ENCODE measurements at regions not wholly inside any gene's neighbourhood (a gene's known extent, or its start where the extent isn't known, plus 50 kb on each side); places are given as distances from the start of the nearest gene placed in this dataset.

- DNase-seq, result no peak
- no peak for ATAC-seq (ENCODE audit: insufficient read depth, low FRiP score)
- Histone ChIP-seq H3K36me3 (ENCODE audit: control insufficient read depth in 4 of 4, insufficient read depth in 4 of 4, low read length in 4 of 4) (no peaks in the 10 kb centered on the region), H3K27ac (ENCODE audit: low read depth in 1 of 2, low read length in 1 of 2) (no peak overlapping the region), H3K4me1 (ENCODE audit: control insufficient read depth in 5 of 5, insufficient read depth in 5 of 5, low read length in 5 of 5) (no peaks in the 10 kb centered on the region), H3K9ac (ENCODE audit: insufficient read depth in 1 of 2, low read length in 2 of 2) (no peak overlapping the region), H3K4me3 (no peak overlapping the region), H3K9me3 (ENCODE audit: control insufficient read depth in 4 of 4, insufficient read depth in 3 of 4, low read length in 3 of 4) (peaks cover 0 to 3% (median 0%) of the 10 kb centered on the region in 4 donors), H3K27me3 (ENCODE audit: control insufficient read depth in 3 of 3, insufficient read depth in 3 of 3, low read length in 2 of 3) (no peaks in the 10 kb centered on the region)
- WGBS, 2 donors, result 60 to 80% methylated on average over 2 of the region's 2 CpGs
- no peak for TF ChIP-seq CTCF (IDR thresholded peaks at IDR 0.05; ENCODE audit: control extremely low read depth, extremely low read depth)
These were observed 240.5 kb downstream of the CETN3 start for GRCh38 chr5:90169078-90169477.

GRCh38 chr5:90168399-90168798, 241.2 kb downstream of the CETN3 start:
- Histone ChIP-seq H3K4me1 (ENCODE audit: control insufficient read depth in 5 of 5, insufficient read depth in 5 of 5, low read length in 5 of 5) (no peaks in the 10 kb centered on the region), H3K9ac (ENCODE audit: insufficient read depth in 1 of 2, low read length in 2 of 2) (no peak overlapping the region), H3K27me3 (ENCODE audit: control insufficient read depth in 3 of 3, insufficient read depth in 3 of 3, low read length in 2 of 3) (no peaks in the 10 kb centered on the region), H3K4me3 (no peak overlapping the region), H3K9me3 (ENCODE audit: control insufficient read depth in 4 of 4, insufficient read depth in 3 of 4, low read length in 3 of 4) (peaks cover 0 to 3% (median 0%) of the 10 kb centered on the region in 4 donors), H3K27ac (ENCODE audit: low read depth in 1 of 2, low read length in 1 of 2) (no peak overlapping the region), H3K36me3 (ENCODE audit: control insufficient read depth in 4 of 4, insufficient read depth in 4 of 4, low read length in 4 of 4) (no peaks in the 10 kb centered on the region)
- no peak for ATAC-seq (ENCODE audit: insufficient read depth, low FRiP score)
- no peak for TF ChIP-seq CTCF (IDR thresholded peaks at IDR 0.05; ENCODE audit: control extremely low read depth, extremely low read depth)
- no peak for DNase-seq
- WGBS, 2 donors, result 88 to 91% methylated on average over 2 of the region's 2 CpGs

- Histone ChIP-seq H3K27me3 (ENCODE audit: control insufficient read depth in 3 of 3, insufficient read depth in 3 of 3, low read length in 2 of 3) (no peaks in the 10 kb centered on the region), H3K4me1 (ENCODE audit: control insufficient read depth in 5 of 5, insufficient read depth in 5 of 5, low read length in 5 of 5) (no peaks in the 10 kb centered on the region), H3K27ac (ENCODE audit: low read depth in 1 of 2, low read length in 1 of 2) (no peak overlapping the region), H3K9me3 (ENCODE audit: control insufficient read depth in 4 of 4, insufficient read depth in 3 of 4, low read length in 3 of 4) (peaks cover 0 to 3% (median 0%) of the 10 kb centered on the region in 4 donors), H3K9ac (ENCODE audit: insufficient read depth in 1 of 2, low read length in 2 of 2) (no peak overlapping the region), H3K36me3 (ENCODE audit: control insufficient read depth in 4 of 4, insufficient read depth in 4 of 4, low read length in 4 of 4) (no peaks in the 10 kb centered on the region), H3K4me3 (no peak overlapping the region)
- TF ChIP-seq CTCF (IDR thresholded peaks at IDR 0.05; ENCODE audit: control extremely low read depth, extremely low read depth), result no peak
- DNase-seq (no peak), ATAC-seq (ENCODE audit: insufficient read depth, low FRiP score) (no peak)
These were observed 242.7 kb downstream of the CETN3 start for GRCh38 chr5:90166816-90167215.

- Histone ChIP-seq H3K9ac (ENCODE audit: insufficient read depth in 1 of 2, low read length in 2 of 2) (no peak overlapping the region), H3K36me3 (ENCODE audit: control insufficient read depth in 4 of 4, insufficient read depth in 4 of 4, low read length in 4 of 4) (no peaks in the 10 kb centered on the region), H3K4me1 (ENCODE audit: control insufficient read depth in 5 of 5, insufficient read depth in 5 of 5, low read length in 5 of 5) (no peaks in the 10 kb centered on the region), H3K27ac (ENCODE audit: low read depth in 1 of 2, low read length in 1 of 2) (no peak overlapping the region), H3K27me3 (ENCODE audit: control insufficient read depth in 3 of 3, insufficient read depth in 3 of 3, low read length in 2 of 3) (no peaks in the 10 kb centered on the region), H3K9me3 (ENCODE audit: control insufficient read depth in 4 of 4, insufficient read depth in 3 of 4, low read length in 3 of 4) (no peaks in the 10 kb centered on the region), H3K4me3 (no peak overlapping the region)
- ATAC-seq (ENCODE audit: insufficient read depth, low FRiP score) (no peak), DNase-seq (no peak)
- TF ChIP-seq CTCF (IDR thresholded peaks at IDR 0.05; ENCODE audit: control extremely low read depth, extremely low read depth), result no peak
- WGBS, 2 donors, result 82 to 86% methylated on average over 4 of the region's 4 CpGs
These were observed 247.2 kb downstream of the CETN3 start for GRCh38 chr5:90162324-90162723.

Measured in lung (tissue), 11 donors.